ENCODE measurements at regions not wholly inside any gene's neighbourhood (a gene's known extent, or its start where the extent isn't known, plus 50 kb on each side); places are given as distances from the start of the nearest gene placed in this dataset.
"Not testable (repeated sequence)": the region's sequence is repeated elsewhere in the genome, so short reads cannot be mapped to it uniquely, and the experiment has no call there.

DNA sequence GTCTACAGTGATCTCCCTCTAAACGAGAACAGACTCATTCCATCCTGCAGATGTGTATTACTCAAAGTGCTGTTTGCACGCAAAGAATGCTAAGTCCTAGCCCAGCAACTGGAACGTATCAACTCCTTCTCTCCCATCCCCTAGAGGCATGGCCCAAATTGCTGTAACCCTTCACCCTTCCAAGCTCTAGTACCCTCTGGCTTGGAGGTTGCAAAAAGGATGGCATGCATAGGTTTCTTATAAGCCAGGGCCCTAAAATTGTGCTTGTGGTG lies 71.5 kb upstream of the TGM3 start:
- CTCF ChIA-PET, result interaction anchor here (1.5 to 1.7 kb wide), 2 partner anchors 12 to 17 kb away, joined by 5 read pairs; no protein-coding TSS in a partner anchor
- Histone ChIP-seq H3K4me1 (no peaks in the 10 kb centered on the region), H3K9me3 (peaks cover 12% of the 10 kb centered on the region), H3K27ac (no peak overlapping the region), H3K4me3 (no peak overlapping the region), H3K4me2 (no peak overlapping the region)
- WGBS (ENCODE audit: missing lambda C conversion rate), result 52% methylated on average over 3 of the region's 3 CpGs
- no peak for TF ChIP-seq HEYL (CRISPR knock-in tag; IDR thresholded peaks at IDR 0.05)
- TF ChIP-seq JUN (IDR thresholded peaks at IDR 0.05), result no peak
- TF ChIP-seq NFE2L2 (conservative IDR thresholded peaks at IDR 0.05; ENCODE audit: low read length), result no peak
- TF ChIP-seq EP300 (IDR thresholded peaks at IDR 0.05), result no peak
- TF ChIP-seq, protein P1, sequence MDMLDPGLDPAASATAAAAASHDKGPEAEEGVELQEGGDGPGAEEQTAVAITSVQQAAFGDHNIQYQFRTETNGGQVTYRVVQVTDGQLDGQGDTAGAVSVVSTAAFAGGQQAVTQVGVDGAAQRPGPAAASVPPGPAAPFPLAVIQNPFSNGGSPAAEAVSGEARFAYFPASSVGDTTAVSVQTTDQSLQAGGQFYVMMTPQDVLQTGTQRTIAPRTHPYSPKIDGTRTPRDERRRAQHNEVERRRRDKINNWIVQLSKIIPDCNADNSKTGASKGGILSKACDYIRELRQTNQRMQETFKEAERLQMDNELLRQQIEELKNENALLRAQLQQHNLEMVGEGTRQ (IDR thresholded peaks at IDR 0.05), result no peak
- DNase-seq (ENCODE audit: low read depth in 1 of 2, low spot score in 1 of 2), result no peak
- no peak for ATAC-seq
- FAIRE-seq, result no peak
- POLR2A ChIA-PET, result no interaction called here

DNA sequence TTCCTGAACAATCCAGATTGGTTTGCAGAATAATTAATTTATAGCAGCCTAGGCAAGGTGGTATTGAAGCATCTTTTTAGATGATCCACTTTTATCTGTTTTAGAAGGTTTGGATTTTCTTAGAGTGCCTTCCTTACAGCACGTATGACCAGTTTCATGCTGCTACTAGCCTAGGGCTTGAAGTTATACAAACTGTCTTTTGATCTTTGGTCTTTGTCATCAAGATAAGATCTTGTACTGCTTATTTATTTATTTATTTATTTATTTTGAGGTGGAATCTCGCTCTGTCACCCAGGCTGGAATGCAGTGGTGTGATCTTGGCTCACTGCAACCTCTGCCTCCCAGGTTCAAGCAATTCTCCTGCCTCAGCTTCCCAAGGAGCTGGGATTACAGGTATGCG lies 68.5 kb upstream of the TGM3 start:
- ATAC-seq; H3K27ac ChIP-seq; H3K9me3 ChIP-seq; H3K4me3 ChIP-seq; H3K4me1 ChIP-seq; DNase-seq (ENCODE audit: low read depth in 1 of 2, low spot score in 1 of 2); H3K4me2 ChIP-seq; POLR2A ChIA-PET; FAIRE-seq: not testable (repeated sequence)
- CTCF ChIA-PET, result interaction anchor here (0.8 kb wide), 1 partner anchor 10 kb away, joined by 3 read pairs; no protein-coding TSS in a partner anchor
- 55% methylated on average over 3 of the region's 3 CpGs for WGBS (ENCODE audit: missing lambda C conversion rate)

DNA sequence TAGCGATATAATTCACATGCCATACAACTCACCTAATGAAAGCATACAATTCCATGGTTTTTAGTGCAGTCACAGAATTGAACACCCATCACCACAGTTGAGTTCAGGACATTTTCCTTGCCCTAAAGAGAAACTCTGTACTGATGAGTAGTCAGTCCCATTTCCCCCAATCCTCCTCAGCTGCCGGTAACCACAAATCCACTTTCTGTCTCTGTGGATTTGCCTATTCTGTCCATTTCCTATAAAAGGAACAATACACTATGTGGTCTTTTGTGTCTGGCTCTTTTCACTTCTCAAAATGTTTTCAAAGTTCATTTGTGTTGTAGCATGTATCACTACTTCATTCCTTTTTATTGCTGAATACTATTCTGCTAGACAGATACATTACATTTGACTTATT lies 67.9 kb upstream of the TGM3 start:
- FAIRE-seq (no peak), ATAC-seq (no peak), DNase-seq (ENCODE audit: low read depth in 1 of 2, low spot score in 1 of 2) (no peak)
- CTCF ChIA-PET, result no interaction called here
- Histone ChIP-seq H3K4me2 (no peak overlapping the region), H3K4me1 (no peaks in the 10 kb centered on the region), H3K9me3 (no peaks in the 10 kb centered on the region), H3K27ac (no peak overlapping the region), H3K4me3 (no peak overlapping the region)
- WGBS (ENCODE audit: missing lambda C conversion rate), result 96% methylated on average over 2 of the region's 2 CpGs
- TF ChIP-seq, protein P2, sequence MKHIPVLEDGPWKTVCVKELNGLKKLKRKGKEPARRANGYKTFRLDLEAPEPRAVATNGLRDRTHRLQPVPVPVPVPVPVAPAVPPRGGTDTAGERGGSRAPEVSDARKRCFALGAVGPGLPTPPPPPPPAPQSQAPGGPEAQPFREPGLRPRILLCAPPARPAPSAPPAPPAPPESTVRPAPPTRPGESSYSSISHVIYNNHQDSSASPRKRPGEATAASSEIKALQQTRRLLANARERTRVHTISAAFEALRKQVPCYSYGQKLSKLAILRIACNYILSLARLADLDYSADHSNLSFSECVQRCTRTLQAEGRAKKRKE (CRISPR knock-in tag; IDR thresholded peaks at IDR 0.05; ENCODE audit: low read depth), result no peak
- TF ChIP-seq ZFP36 (IDR thresholded peaks at IDR 0.05; ENCODE audit: borderline replicate concordance, partially characterized antibody), result no peak
- TF ChIP-seq, protein P3, sequence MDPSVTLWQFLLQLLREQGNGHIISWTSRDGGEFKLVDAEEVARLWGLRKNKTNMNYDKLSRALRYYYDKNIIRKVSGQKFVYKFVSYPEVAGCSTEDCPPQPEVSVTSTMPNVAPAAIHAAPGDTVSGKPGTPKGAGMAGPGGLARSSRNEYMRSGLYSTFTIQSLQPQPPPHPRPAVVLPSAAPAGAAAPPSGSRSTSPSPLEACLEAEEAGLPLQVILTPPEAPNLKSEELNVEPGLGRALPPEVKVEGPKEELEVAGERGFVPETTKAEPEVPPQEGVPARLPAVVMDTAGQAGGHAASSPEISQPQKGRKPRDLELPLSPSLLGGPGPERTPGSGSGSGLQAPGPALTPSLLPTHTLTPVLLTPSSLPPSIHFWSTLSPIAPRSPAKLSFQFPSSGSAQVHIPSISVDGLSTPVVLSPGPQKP (IDR thresholded peaks at IDR 0.05; ENCODE audit: low read depth, low read length), result no peak
- TF ChIP-seq HOXB13 (CRISPR knock-in tag; IDR thresholded peaks at IDR 0.05; ENCODE audit: low read depth), result no peak
- no peak for TF ChIP-seq MAFK (IDR thresholded peaks at IDR 0.05; ENCODE audit: partially characterized antibody)
- no peak for TF ChIP-seq ESRRA (IDR thresholded peaks at IDR 0.05; ENCODE audit: borderline replicate concordance, low read length)
- POLR2A ChIA-PET, result no interaction called here

DNA sequence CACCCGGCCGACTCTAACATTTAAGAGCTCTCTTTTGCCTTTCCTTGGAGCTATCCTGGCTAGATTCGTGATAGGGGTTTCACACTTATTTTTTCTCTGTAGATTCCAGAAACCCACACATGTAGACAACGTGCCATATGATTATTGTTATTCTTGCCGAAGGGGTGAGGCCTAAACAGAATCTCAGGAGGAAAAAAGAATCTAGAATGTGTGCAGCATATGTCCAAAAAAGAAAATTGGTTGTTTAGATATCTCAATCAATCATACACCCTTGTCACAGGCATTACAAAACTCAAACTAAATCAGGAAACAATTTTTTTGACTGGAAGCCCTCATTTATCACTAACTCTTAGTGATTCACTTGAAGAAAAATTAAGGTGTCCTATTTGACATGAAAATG lies 66.9 kb upstream of the TGM3 start:
- H3K4me2 ChIP-seq, result no peak overlapping the region
- no peak for TF ChIP-seq HOXB13 (CRISPR knock-in tag; IDR thresholded peaks at IDR 0.05; ENCODE audit: low read depth)
- no peak for TF ChIP-seq EHMT2 (IDR thresholded peaks at IDR 0.05; ENCODE audit: low read depth)
- no peak for TF ChIP-seq FOSB (CRISPR knock-in tag; IDR thresholded peaks at IDR 0.05)
- no peak for TF ChIP-seq JUNB (IDR thresholded peaks at IDR 0.05)
- TF ChIP-seq HDAC2 (IDR thresholded peaks at IDR 0.05), result no peak
- H3K4me3 ChIP-seq, result no peak overlapping the region
- H3K9me3 ChIP-seq, result no peaks in the 10 kb centered on the region
- ATAC-seq, result no peak
- CTCF ChIA-PET, result interaction anchor here (1.2 kb wide), 1 partner anchor 174 kb away, joined by 3 read pairs; no protein-coding TSS in a partner anchor
- DNase-seq (ENCODE audit: low read depth in 1 of 2, low spot score in 1 of 2), result no peak
- H3K27ac ChIP-seq, result no peak overlapping the region
- FAIRE-seq, result no peak
- H3K4me1 ChIP-seq, result no peaks in the 10 kb centered on the region
- POLR2A ChIA-PET, result no interaction called here
- WGBS (ENCODE audit: missing lambda C conversion rate), result 40% methylated on average over 5 of the region's 5 CpGs

Measured in A549 (cell line).